Thoracic aorta (tissue), 2 donors: ENCODE measurements at regions not wholly inside any gene's neighbourhood (a gene's known extent, or its start where the extent isn't known, plus 50 kb on each side); places are given as distances from the start of the nearest gene placed in this dataset.

Experiments used
- ATAC-seq: fragments of 150-250 bp; one replicate; pipeline ENCODE4 v1.8.0; 2017; ENCODE audit warnings: low read depth; ENCODE audit not compliant: insufficient number of reproducible peaks, low FRiP score
- DNase-seq: peaks from one replicate; pipeline ENCODE4 v3.0.0-alpha.2; 2020; ENCODE audit warnings: low spot score
- H3K27ac ChIP-seq, 2 donors: fragments of 200-600 bp; sonication (generic); 1 replicate in 1 of 2; 2 replicates in 1 of 2; pipeline ENCODE4 v1.5.1; 2016; ENCODE audit warnings: mild to moderate bottlenecking in 2 of 2, moderate library complexity in 2 of 2
- H3K27me3 ChIP-seq: fragments of 200-600 bp; sonication (generic); replicated peaks from 2 replicates; pipeline ENCODE4 v1.6.0; 2016; ENCODE audit warnings: mild to moderate bottlenecking; ENCODE audit not compliant: insufficient read depth
- H3K36me3 ChIP-seq: fragments of 200-600 bp; sonication (generic); one replicate; pipeline ENCODE4 v1.5.1; 2016
- H3K4me1 ChIP-seq, 2 donors: fragments of 200-600 bp; sonication (generic); 1 replicate in 1 of 2; 2 replicates in 1 of 2; pipeline versions ENCODE4 v1.5.1 to v1.6.0; 2016; ENCODE audit warnings: low read depth in 2 of 2, mild to moderate bottlenecking in 1 of 2; ENCODE audit not compliant: control insufficient read depth in 1 of 2
- H3K4me3 ChIP-seq: fragments of 200-600 bp; sonication (generic); 2 replicates; pipeline ENCODE4 v1.5.1; 2016; ENCODE audit warnings: mild to moderate bottlenecking
- H3K9me3 ChIP-seq: fragments of 200-600 bp; sonication (generic); 2 replicates; pipeline ENCODE4 v1.5.1; 2016
- CTCF ChIP-seq: fragments of 200-600 bp; sonication (generic); IDR thresholded peaks from one replicate; pipeline ENCODE4 v1.5.1; 2019; ENCODE audit warnings: antibody characterized with exemption

GRCh38 chr4:59393780-59394179 lies 1806.3 kb upstream of the ADGRL3 start:
- no peak for DNase-seq

DNA sequence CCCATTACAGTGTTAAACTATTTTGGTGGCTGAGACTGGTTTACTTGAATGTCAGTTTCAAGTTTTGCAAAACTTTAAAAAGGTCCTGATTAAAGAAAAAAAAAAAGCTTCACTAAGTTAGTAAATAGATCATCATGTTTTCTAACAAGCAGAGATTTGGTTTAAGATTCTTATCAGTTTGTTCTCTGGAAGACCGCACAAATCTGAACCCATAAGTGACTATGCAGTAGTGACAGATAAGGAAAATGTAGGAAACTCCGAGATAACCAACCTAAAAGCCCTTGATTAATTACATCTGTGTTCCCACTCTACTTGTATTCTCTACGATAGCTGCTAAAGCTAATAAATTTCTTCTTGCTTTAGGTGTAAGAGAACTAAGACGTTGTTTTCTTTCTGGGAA lies 1799.8 kb upstream of the ADGRL3 start:
- no peak overlapping the region for H3K27ac ChIP-seq
- no peak for TF ChIP-seq CTCF
- no peaks in the 10 kb centered on the region for H3K36me3 ChIP-seq
- DNase-seq (no peak), ATAC-seq (no peak)
- H3K4me1 ChIP-seq, result no peaks in the 10 kb centered on the region
- no peaks in the 10 kb centered on the region for H3K27me3 ChIP-seq
- H3K4me3 ChIP-seq, result no peak overlapping the region
- no peaks in the 10 kb centered on the region for H3K9me3 ChIP-seq

More at GRCh38 chr4:59393780-59394179, 1806.3 kb upstream of the ADGRL3 start:
- H3K9me3 ChIP-seq, result no peaks in the 10 kb centered on the region
- no peaks in the 10 kb centered on the region for H3K4me1 ChIP-seq
- no peak for ATAC-seq
- TF ChIP-seq CTCF, result no peak
- H3K4me3 ChIP-seq, result no peak overlapping the region
- H3K36me3 ChIP-seq, result no peaks in the 10 kb centered on the region
- H3K27me3 ChIP-seq, result no peaks in the 10 kb centered on the region
- no peak overlapping the region for H3K27ac ChIP-seq

DNA sequence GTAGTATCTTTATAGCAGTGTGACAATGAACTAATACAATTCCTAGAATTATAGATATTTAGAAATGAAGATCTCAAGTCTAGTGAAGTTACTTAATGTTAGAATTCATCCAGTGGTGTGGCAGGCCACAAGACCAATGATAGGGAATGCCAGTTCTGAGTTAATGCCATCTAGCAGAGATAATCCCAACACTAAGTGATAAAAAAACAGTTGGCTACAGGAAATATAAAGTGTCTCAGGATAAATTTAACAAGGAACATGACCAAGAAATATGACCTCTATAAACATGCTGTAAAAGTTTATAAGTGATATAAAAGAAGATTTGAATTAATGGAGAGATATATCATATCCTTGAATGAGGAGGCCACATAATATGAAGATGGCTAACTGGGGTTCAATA lies 1790.5 kb upstream of the ADGRL3 start:
- TF ChIP-seq CTCF, result no peak
- H3K4me1 ChIP-seq, result no peaks in the 10 kb centered on the region
- H3K27me3 ChIP-seq, result no peaks in the 10 kb centered on the region
- no peak for ATAC-seq
- H3K36me3 ChIP-seq, result no peaks in the 10 kb centered on the region
- H3K9me3 ChIP-seq, result no peaks in the 10 kb centered on the region
- no peak overlapping the region for H3K27ac ChIP-seq
- H3K4me3 ChIP-seq, result no peak overlapping the region
- no peak for DNase-seq

DNA sequence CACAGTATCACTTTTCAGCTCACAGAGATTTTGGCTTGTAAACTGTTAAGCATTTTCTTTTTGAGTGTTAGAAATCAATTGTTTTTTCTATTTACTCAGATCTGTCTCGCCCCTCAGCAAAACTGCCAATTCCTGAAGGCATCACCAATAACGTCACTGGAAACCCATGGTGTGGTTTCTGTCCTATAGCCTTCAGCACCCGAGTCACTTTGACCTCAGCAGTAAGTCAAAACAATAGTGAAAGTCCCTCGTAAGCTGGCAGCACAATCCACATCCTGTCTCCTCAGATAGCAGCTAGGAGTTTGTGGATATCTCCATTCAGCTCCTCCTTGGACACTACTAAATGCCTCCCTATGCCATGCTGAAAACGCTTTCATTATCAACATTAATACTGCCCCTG lies 1787.4 kb upstream of the ADGRL3 start:
- DNase-seq (no peak), ATAC-seq (no peak)
- H3K4me3 ChIP-seq, result no peak overlapping the region
- no peak for TF ChIP-seq CTCF
- no peaks in the 10 kb centered on the region for H3K4me1 ChIP-seq
- no peaks in the 10 kb centered on the region for H3K27me3 ChIP-seq
- H3K27ac ChIP-seq, result no peak overlapping the region
- no peaks in the 10 kb centered on the region for H3K9me3 ChIP-seq
- no peaks in the 10 kb centered on the region for H3K36me3 ChIP-seq

DNA sequence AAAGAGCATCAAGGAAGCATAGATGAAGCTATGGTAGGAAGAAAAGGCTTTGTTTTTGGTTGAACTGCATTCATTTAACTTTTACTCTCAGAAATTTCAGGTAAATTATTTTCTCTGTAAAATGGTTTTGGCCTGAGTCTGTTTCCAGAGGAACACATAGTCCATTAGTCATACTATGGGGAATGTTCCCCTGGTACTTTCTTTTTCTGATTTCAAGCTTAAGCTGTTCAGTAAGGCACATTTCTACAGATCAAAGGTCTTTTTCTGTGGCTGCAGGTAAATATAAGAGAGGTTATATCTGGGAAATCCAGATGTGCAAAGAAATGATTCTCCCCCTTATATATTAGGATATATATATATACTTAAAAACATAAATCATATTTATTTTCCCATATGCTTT lies 1744.4 kb upstream of the ADGRL3 start:
- H3K4me1 ChIP-seq, result no peaks in the 10 kb centered on the region
- H3K27me3 ChIP-seq, result no peaks in the 10 kb centered on the region
- DNase-seq, result no peak
- H3K27ac ChIP-seq, result no peak overlapping the region
- no peaks in the 10 kb centered on the region for H3K9me3 ChIP-seq
- TF ChIP-seq CTCF, result no peak
- no peak overlapping the region for H3K4me3 ChIP-seq
- ATAC-seq, result no peak
- no peaks in the 10 kb centered on the region for H3K36me3 ChIP-seq
